Neuronal stem cell (in vitro differentiated cells): ENCODE measurements at regions not wholly inside any gene's neighbourhood (a gene's known extent, or its start where the extent isn't known, plus 50 kb on each side); places are given as distances from the start of the nearest gene placed in this dataset.

ENCODE experiments used
- DNase-seq: peaks from one replicate; pipeline ENCODE4 v3.0.0-alpha.2; 2013; ENCODE audit warnings: low spot score
- H2AFZ ChIP-seq: one replicate; pipeline ENCODE4 v1.6.1; 2013; ENCODE audit warnings: mild to moderate bottlenecking, low read length, inconsistent platforms
- H2AK5ac ChIP-seq: 2 replicates; pipeline ENCODE4 v1.6.1; 2013; ENCODE audit warnings: low read depth, mild to moderate bottlenecking, inconsistent platforms, low read length, moderate library complexity, mixed read lengths
- H2BK120ac ChIP-seq: 2 replicates; pipeline ENCODE4 v1.6.1; 2013; ENCODE audit warnings: low read depth, mild to moderate bottlenecking, inconsistent platforms, low read length, moderate library complexity, mixed read lengths
- H2BK12ac ChIP-seq: one replicate; pipeline ENCODE4 v1.6.1; 2013; ENCODE audit warnings: low read length, inconsistent platforms
- H2BK15ac ChIP-seq: 2 replicates; pipeline ENCODE4 v1.6.1; 2013; ENCODE audit warnings: mild to moderate bottlenecking, low read length, inconsistent platforms, mixed read lengths
- H2BK5ac ChIP-seq: one replicate; pipeline ENCODE4 v1.6.1; 2013; ENCODE audit warnings: inconsistent platforms, mild to moderate bottlenecking, low read length, moderate library complexity
- H3K14ac ChIP-seq: one replicate; pipeline ENCODE4 v1.6.1; 2013; ENCODE audit warnings: low read length, inconsistent platforms
- H3K18ac ChIP-seq: 2 replicates; pipeline ENCODE4 v1.6.1; 2013; ENCODE audit warnings: low read length, inconsistent platforms
- H3K23ac ChIP-seq: 2 replicates; pipeline ENCODE4 v1.6.1; 2013; ENCODE audit warnings: low read depth, mild to moderate bottlenecking, mixed read lengths, low read length, inconsistent platforms; ENCODE audit not compliant: poor library complexity
- H3K27ac ChIP-seq: replicated peaks from 3 replicates; pipeline ENCODE4 v1.5.1; 2013; ENCODE audit warnings: low read length, inconsistent platforms
- H3K27me3 ChIP-seq, 3 experiments: 2 replicates each; pipeline ENCODE4 v1.6.1; 2013; ENCODE audit warnings: low read length in 3 of 3, mild to moderate bottlenecking in 2 of 3, inconsistent platforms in 1 of 3, low read depth in 1 of 3, mixed read lengths in 1 of 3, moderate library complexity in 1 of 3; ENCODE audit not compliant: control insufficient read depth in 3 of 3, insufficient read depth in 3 of 3
- H3K36me3 ChIP-seq, 2 donors: replicated peaks in 1 of 2; 2 replicates each; pipeline ENCODE4 v1.6.1; 2013; ENCODE audit warnings: low read length in 2 of 2; ENCODE audit not compliant: control insufficient read depth in 2 of 2, insufficient read depth in 2 of 2
- H3K4ac ChIP-seq: 2 replicates; pipeline ENCODE4 v1.6.1; 2013; ENCODE audit warnings: inconsistent platforms, mild to moderate bottlenecking, low read length, moderate library complexity
- H3K4me1 ChIP-seq, 2 donors: 1 replicate in 1 of 2; 2 replicates in 1 of 2; pipeline ENCODE4 v1.6.1; 2013; ENCODE audit warnings: low read length in 2 of 2, low read depth in 1 of 2; ENCODE audit not compliant: control insufficient read depth in 2 of 2, insufficient read depth in 1 of 2
- H3K4me2 ChIP-seq: one replicate; pipeline ENCODE4 v1.6.1; 2013; ENCODE audit warnings: mild to moderate bottlenecking, low read length, inconsistent platforms; ENCODE audit not compliant: insufficient read depth, poor library complexity, severe bottlenecking
- H3K4me3 ChIP-seq, 2 donors: 2 replicates each; pipeline ENCODE4 v1.5.1; 2013; ENCODE audit warnings: low read length in 2 of 2, mild to moderate bottlenecking in 2 of 2, inconsistent platforms in 1 of 2, moderate library complexity in 1 of 2
- H3K79me1 ChIP-seq: one replicate; pipeline ENCODE4 v1.6.1; 2013; ENCODE audit warnings: low read depth, mild to moderate bottlenecking, inconsistent platforms, low read length, moderate library complexity
- H3K9ac ChIP-seq: one replicate; pipeline ENCODE4 v1.6.1; 2013; ENCODE audit warnings: mild to moderate bottlenecking, low read depth, low read length, inconsistent platforms; ENCODE audit not compliant: poor library complexity
- H3K9me3 ChIP-seq, 2 donors: replicated peaks in 1 of 2; 2 replicates each; pipeline versions ENCODE3 to v1.6.1; 2013; ENCODE audit warnings: low read length in 2 of 2, mild to moderate bottlenecking in 2 of 2, inconsistent platforms in 1 of 2, low read depth in 1 of 2, mixed read lengths in 1 of 2, moderate library complexity in 1 of 2; ENCODE audit not compliant: control insufficient read depth in 2 of 2, insufficient read depth in 1 of 2
- H4K8ac ChIP-seq: one replicate; pipeline ENCODE4 v1.6.1; 2013; ENCODE audit warnings: low read depth, mild to moderate bottlenecking, inconsistent platforms, low read length, moderate library complexity
- H4K91ac ChIP-seq: one replicate; pipeline ENCODE4 v1.6.1; 2013; ENCODE audit warnings: low read length, low read depth, mild to moderate bottlenecking, inconsistent platforms; ENCODE audit not compliant: poor library complexity
- WGBS, 2 donors: extraction: QIAGEN DNeasy Blood & Tissue Kit; methylation state at CpG; one replicate each; pipeline ENCODE4 v1.1.7; 2013; ENCODE audit warnings: missing lambda C conversion rate in 2 of 2, mixed read lengths in 1 of 2; ENCODE audit not compliant: insufficient read length in 2 of 2, insufficient replicate concordance in 1 of 2; ENCODE audit errors: extremely low coverage in 2 of 2; 5-methylcytosine and 5-hydroxymethylcytosine counted together

- no peaks in the 10 kb centered on the region for H3K79me1 ChIP-seq
- no peak for DNase-seq
- no peak overlapping the region for H3K18ac ChIP-seq
- no peaks in the 10 kb centered on the region for H3K4me1 ChIP-seq
- no peak overlapping the region for H3K27ac ChIP-seq
- H3K14ac ChIP-seq = no peak overlapping the region
- no peak overlapping the region for H2BK15ac ChIP-seq
- no peak overlapping the region for H3K9ac ChIP-seq
- no peak overlapping the region for H3K23ac ChIP-seq
- H3K9me3 ChIP-seq = no peaks in the 10 kb centered on the region
- H2BK120ac ChIP-seq = no peak overlapping the region
- no peak overlapping the region for H2AFZ ChIP-seq
- H4K8ac ChIP-seq = no peak overlapping the region
- H2AK5ac ChIP-seq = no peak overlapping the region
- no peak overlapping the region for H3K4me2 ChIP-seq
- no peak overlapping the region for H2BK5ac ChIP-seq
- H3K4me3 ChIP-seq = no peak overlapping the region
- H3K36me3 ChIP-seq = no peaks in the 10 kb centered on the region
- no peak overlapping the region for H2BK12ac ChIP-seq
- no peak overlapping the region for H3K4ac ChIP-seq
- H3K27me3 ChIP-seq = no peaks in the 10 kb centered on the region
- H4K91ac ChIP-seq = no peak overlapping the region
These were observed 126.8 kb upstream of the APOOL start for GRCh38 chrX:84876876-84877275.

- no peak for DNase-seq
- Histone ChIP-seq H2AK5ac (no peak overlapping the region), H3K36me3 (no peaks in the 10 kb centered on the region), H3K9ac (no peak overlapping the region), H2BK15ac (no peak overlapping the region), H3K14ac (no peak overlapping the region), H3K18ac (no peak overlapping the region), H2BK5ac (no peak overlapping the region), H3K4ac (no peak overlapping the region), H2BK120ac (no peak overlapping the region), H2BK12ac (no peak overlapping the region), H3K9me3 (no peaks in the 10 kb centered on the region), H3K79me1 (no peaks in the 10 kb centered on the region), H4K91ac (no peak overlapping the region), H3K27ac (no peak overlapping the region), H3K4me1 (no peaks in the 10 kb centered on the region), H3K23ac (no peak overlapping the region), H3K27me3 (no peaks in the 10 kb centered on the region), H3K4me3 (no peak overlapping the region), H4K8ac (no peak overlapping the region), H2AFZ (no peak overlapping the region), H3K4me2 (no peak overlapping the region)
- WGBS, 2 donors = no CpG with 5 or more reads among the region's 2 CpGs
These were observed 109.8 kb upstream of the APOOL start for GRCh38 chrX:84893897-84894296.

GRCh38 chrX:84907324-84907968 lies 96.2 kb upstream of the APOOL start:
- Histone ChIP-seq H2BK120ac (no peak overlapping the region), H3K4ac (no peak overlapping the region), H3K79me1 (no peaks in the 10 kb centered on the region), H2AFZ (no peak overlapping the region), H4K91ac (no peak overlapping the region), H3K4me3 (no peak overlapping the region), H3K18ac (no peak overlapping the region), H2BK15ac (no peak overlapping the region), H3K27ac (no peak overlapping the region), H4K8ac (no peak overlapping the region), H2AK5ac (no peak overlapping the region), H3K27me3 (no peaks in the 10 kb centered on the region), H3K36me3 (no peaks in the 10 kb centered on the region), H3K9ac (no peak overlapping the region), H3K14ac (no peak overlapping the region), H3K23ac (no peak overlapping the region), H3K9me3 (no peaks in the 10 kb centered on the region), H2BK5ac (no peak overlapping the region), H3K4me1 (no peaks in the 10 kb centered on the region), H2BK12ac (no peak overlapping the region), H3K4me2 (no peak overlapping the region)
- no peak for DNase-seq
- no CpG with 5 or more reads among the region's 5 CpGs for WGBS, 2 donors

- no peak overlapping the region for H2AFZ ChIP-seq
- H3K14ac ChIP-seq = no peak overlapping the region
- H2BK5ac ChIP-seq = no peak overlapping the region
- no peak overlapping the region for H3K23ac ChIP-seq
- no peaks in the 10 kb centered on the region for H3K4me1 ChIP-seq
- H3K4ac ChIP-seq = no peak overlapping the region
- H3K18ac ChIP-seq = no peak overlapping the region
- no CpG with 5 or more reads among the region's 1 CpG for WGBS, 2 donors
- no peaks in the 10 kb centered on the region for H3K27me3 ChIP-seq
- no peak overlapping the region for H2BK15ac ChIP-seq
- no peaks in the 10 kb centered on the region for H3K9me3 ChIP-seq
- no peak overlapping the region for H2BK12ac ChIP-seq
- no peak overlapping the region for H4K91ac ChIP-seq
- H3K9ac ChIP-seq = no peak overlapping the region
- no peak overlapping the region for H2AK5ac ChIP-seq
- H2BK120ac ChIP-seq = no peak overlapping the region
- no peak overlapping the region for H3K4me3 ChIP-seq
- H3K79me1 ChIP-seq = no peaks in the 10 kb centered on the region
- DNase-seq = no peak
- no peak overlapping the region for H3K4me2 ChIP-seq
- H3K27ac ChIP-seq = no peak overlapping the region
- H3K36me3 ChIP-seq = no peaks in the 10 kb centered on the region
- no peak overlapping the region for H4K8ac ChIP-seq
These were observed 94.5 kb upstream of the APOOL start for GRCh38 chrX:84909151-84909550.
